GM19455 (cell line): ENCODE measurements at regions not wholly inside any gene's neighbourhood (a gene's known extent, or its start where the extent isn't known, plus 50 kb on each side); places are given as distances from the start of the nearest gene placed in this dataset.
A peak's percentile ranks its signal among the peaks of the same experiment; 100 is the strongest.

ENCODE experiments used
- ATAC-seq: cut with Tn5 transposase; IDR thresholded peaks from one replicate; pipeline ENCODE4 v1.9.1; 2021; ENCODE audit not compliant: unreplicated experiment

- no peak for ATAC-seq
Observed at GRCh38 chr3:24033818-24034217, 88.7 kb downstream of the NR1D2 start.

- no peak for ATAC-seq
Observed at GRCh38 chr3:24034464-24034863, 89.4 kb downstream of the NR1D2 start.

- no peak for ATAC-seq
Observed at GRCh38 chr3:24037971-24038370, 92.9 kb downstream of the NR1D2 start.

DNA sequence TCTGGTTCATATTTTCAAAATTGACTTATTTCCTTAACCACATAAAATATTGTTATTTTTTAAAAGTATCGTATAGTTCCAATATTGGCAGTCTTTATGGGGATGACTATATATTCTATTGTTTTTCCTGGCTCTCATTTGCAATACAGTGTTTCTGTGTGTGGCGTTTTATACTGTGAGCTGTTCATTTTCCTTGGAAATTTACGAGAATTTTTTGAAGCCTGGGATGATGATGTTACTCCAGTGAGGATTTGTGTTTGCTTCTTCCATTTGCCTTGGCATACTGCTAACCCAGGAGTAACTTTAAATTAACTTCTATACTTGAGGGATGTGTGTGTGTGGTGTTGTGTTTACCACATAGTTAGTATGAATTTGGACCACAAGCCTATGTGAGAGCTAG lies 95.2 kb downstream of the NR1D2 start:
- no peak for ATAC-seq

- ATAC-seq = no peak
Observed at GRCh38 chr3:24042174-24043059, 97.3 kb downstream of the NR1D2 start.

DNA sequence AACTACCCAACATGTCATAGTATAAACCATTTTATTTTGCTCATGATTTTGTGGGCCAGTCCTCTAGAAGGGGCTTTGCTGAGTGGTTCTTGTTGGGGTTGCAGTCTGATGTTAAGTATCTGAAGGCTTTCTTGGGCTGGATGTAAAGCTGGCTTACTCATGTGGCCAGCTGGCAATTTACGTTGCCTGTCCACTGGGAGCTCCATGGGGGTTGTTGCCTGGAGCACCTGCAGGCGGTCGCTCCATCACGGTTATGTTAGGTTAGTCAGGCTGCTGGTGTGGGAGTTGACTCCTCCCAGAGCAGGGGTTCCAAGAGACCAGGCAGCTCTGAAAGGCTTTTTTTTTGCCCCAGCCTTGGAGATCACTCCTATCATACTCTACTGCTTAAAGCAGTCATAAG lies 98.1 kb downstream of the NR1D2 start:
- no peak for ATAC-seq

GRCh38 chr3:24043985-24044384 lies 98.9 kb downstream of the NR1D2 start:
- no peak for ATAC-seq

DNA sequence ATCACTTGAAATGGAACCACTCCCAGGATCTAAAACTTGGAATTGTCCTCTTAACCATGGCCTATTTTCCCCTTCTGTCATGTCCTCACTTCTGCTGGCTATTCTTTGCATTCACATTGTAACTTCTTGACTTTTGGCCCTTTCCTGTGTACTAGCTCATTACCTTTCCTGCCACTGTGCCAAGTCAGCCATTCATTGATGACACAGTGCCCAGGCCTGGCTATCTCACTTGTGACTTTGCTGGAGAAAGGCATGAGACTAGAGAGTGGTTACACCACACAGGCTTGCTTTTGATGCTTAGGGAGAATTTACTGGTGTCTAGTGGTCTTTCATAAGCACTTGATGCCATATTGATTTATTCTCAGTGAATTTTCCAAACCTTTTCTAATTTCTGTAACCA lies 101.1 kb downstream of the NR1D2 start:
- ATAC-seq = no peak

DNA sequence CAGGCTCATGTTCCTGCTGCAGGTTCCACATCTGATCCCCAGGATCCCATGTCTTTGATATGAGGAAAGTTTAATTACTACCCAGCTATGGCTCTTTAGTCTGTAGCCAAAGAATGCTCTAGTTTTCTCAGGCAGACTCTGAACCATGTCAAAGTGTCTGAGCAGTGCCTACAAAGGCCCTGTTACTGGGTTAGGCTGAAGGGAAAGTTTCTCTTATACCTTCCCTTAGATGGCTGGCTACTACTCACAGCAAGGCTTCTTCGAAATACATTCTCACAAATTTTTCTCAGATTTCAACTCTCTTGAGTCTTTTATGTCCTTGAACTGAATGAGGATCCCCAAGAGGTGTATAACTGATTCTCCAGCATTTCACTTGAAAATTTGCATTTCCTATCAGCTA lies 102.4 kb downstream of the NR1D2 start:
- peak; percentile 19 for ATAC-seq

DNA sequence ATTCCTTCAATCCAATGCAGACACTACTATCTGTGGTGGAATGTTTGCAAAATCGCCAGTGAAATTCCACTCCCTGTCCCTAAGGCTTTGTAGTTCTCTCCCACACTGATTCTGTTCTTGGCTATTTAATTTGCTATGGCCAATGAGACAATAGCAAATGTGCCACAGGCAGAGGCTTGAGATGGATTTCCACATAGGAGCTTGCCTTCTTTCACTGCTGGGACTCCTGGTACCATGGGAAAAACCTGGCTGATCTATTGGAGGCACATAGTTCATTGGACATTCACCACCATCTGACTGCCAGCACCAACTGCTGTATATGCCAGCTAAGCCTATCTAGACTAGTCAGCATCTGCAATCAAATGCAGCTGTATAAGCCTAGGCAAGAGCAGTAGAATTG lies 103.8 kb downstream of the NR1D2 start:
- no peak for ATAC-seq

DNA sequence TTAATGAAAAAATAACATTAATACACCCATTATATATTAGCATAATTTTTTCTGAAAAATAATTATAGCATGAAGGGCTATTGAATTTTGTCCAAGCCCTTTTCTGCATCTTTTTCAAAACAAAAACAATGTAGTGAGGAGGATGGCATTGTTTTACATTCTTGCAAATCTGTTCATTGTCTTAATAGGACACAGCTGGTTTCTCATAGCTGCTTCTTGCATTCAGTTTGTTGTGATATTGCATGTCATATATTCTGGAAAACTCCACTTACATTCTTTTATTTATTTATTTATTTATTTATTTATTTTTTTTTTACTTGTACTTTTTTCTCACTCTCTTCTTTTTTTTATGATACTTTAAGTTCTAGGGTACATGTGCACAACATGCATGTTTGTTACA lies 107.4 kb downstream of the NR1D2 start:
- ATAC-seq = no peak

GRCh38 chr3:24058940-24059705 lies 114.0 kb downstream of the NR1D2 start:
- ATAC-seq = no peak

DNA sequence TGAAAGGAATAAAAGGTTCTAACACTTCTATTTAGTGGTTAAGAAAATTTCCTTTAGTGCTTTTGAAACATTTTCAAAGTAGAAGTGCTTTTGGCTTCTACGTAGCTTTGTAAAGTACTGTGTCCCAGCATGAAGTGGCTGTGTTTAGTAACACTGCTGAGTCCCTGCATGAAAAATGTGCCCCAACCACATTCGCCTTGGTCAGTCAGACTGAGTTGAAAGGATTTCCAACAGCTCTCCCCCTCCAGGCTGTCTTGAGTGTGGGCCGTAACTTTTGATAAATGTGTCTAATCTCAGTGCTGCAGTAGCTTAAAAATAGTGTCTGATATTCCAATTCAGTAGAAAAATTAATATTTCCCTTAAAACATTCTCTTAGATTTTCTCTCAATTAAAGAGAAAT lies 115.0 kb downstream of the NR1D2 start:
- ATAC-seq = no peak

DNA sequence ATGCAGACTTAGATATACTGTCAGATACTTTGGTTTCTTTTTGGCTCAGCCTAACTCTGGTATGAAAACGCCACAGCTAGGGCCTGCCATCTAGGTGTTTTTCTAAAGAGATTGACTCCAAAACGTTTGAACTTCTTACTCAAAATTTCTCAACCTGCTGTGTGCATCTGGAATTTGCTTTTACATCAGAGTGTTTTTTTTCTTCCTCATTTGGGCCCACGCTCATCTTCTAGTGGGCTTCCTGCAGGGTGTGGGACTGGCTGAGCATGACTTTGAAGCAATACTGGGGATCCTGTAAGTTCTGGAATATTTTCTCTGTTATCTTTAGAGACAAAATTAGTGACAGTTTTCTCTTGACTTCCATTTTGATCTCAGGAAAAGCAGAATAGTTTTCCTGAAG lies 117.8 kb downstream of the NR1D2 start:
- ATAC-seq = no peak
